ENCODE measurements at regions not wholly inside any gene's neighbourhood (a gene's known extent, or its start where the extent isn't known, plus 50 kb on each side); places are given as distances from the start of the nearest gene placed in this dataset.
"Not testable (repeated sequence)": the region's sequence is repeated elsewhere in the genome, so short reads cannot be mapped to it uniquely, and the experiment has no call there.

- DNase-seq (ENCODE audit: low read depth), result no peak
Observed at GRCh38 chr5:51172903-51173626, 210.2 kb upstream of the ISL1 start.

- DNase-seq (ENCODE audit: low read depth), result no peak
Observed at GRCh38 chr5:51181208-51181894, 201.9 kb upstream of the ISL1 start.

- no peak for DNase-seq (ENCODE audit: low read depth)
Observed at GRCh38 chr5:51185850-51186329, 197.4 kb upstream of the ISL1 start.

GRCh38 chr5:51188001-51188591 is 195.2 kb upstream of the ISL1 start:
- no peak for DNase-seq (ENCODE audit: low read depth)

GRCh38 chr5:51194671-51195070 is 188.6 kb upstream of the ISL1 start:
- DNase-seq (ENCODE audit: low read depth), result no peak

GRCh38 chr5:51201024-51201423 is 182.2 kb upstream of the ISL1 start:
- no peak for DNase-seq (ENCODE audit: low read depth)

- no peak for DNase-seq (ENCODE audit: low read depth)
Observed at GRCh38 chr5:51201708-51202107, 181.5 kb upstream of the ISL1 start.

- DNase-seq (ENCODE audit: low read depth), result no peak
Observed at GRCh38 chr5:51202161-51202560, 181.1 kb upstream of the ISL1 start.

- no peak for DNase-seq (ENCODE audit: low read depth)
Observed at GRCh38 chr5:51203598-51203997, 179.7 kb upstream of the ISL1 start.

GRCh38 chr5:51208296-51208695 is 175.0 kb upstream of the ISL1 start:
- no peak for DNase-seq (ENCODE audit: low read depth)

- DNase-seq (ENCODE audit: low read depth), result no peak
Observed at GRCh38 chr5:51214746-51215145, 168.5 kb upstream of the ISL1 start.

- no peak for DNase-seq (ENCODE audit: low read depth)
Observed at GRCh38 chr5:51225789-51226742, 157.2 kb upstream of the ISL1 start.

- DNase-seq (ENCODE audit: low read depth), result no peak
Observed at GRCh38 chr5:51227963-51228470, 155.2 kb upstream of the ISL1 start.

- DNase-seq (ENCODE audit: low read depth), result no peak
Observed at GRCh38 chr5:51230336-51230735, 152.9 kb upstream of the ISL1 start.

GRCh38 chr5:51242456-51242855 is 140.8 kb upstream of the ISL1 start:
- DNase-seq (ENCODE audit: low read depth), result no peak

GRCh38 chr5:51250957-51251356 is 132.3 kb upstream of the ISL1 start:
- DNase-seq (ENCODE audit: low read depth), result not testable (repeated sequence)

- no peak for DNase-seq (ENCODE audit: low read depth)
Observed at GRCh38 chr5:51271261-51271660, 112.0 kb upstream of the ISL1 start.

GRCh38 chr5:51273021-51273420 is 110.2 kb upstream of the ISL1 start:
- DNase-seq (ENCODE audit: low read depth), result no peak

- DNase-seq (ENCODE audit: low read depth), result no peak
Observed at GRCh38 chr5:51273871-51274270, 109.4 kb upstream of the ISL1 start.

GRCh38 chr5:51275428-51275827 is 107.8 kb upstream of the ISL1 start:
- no peak for DNase-seq (ENCODE audit: low read depth)

GRCh38 chr5:51276250-51276649 is 107.0 kb upstream of the ISL1 start:
- no peak for DNase-seq (ENCODE audit: low read depth)

GRCh38 chr5:51278539-51278938 is 104.7 kb upstream of the ISL1 start:
- no peak for DNase-seq (ENCODE audit: low read depth)

Measured in activated gamma-delta T cell treated with anti-CD3 and anti-CD28 coated beads, Interleukin-2, amount 50 U/mL, for 16 hours (primary cell).